ENCODE measurements at regions not wholly inside any gene's neighbourhood (a gene's known extent, or its start where the extent isn't known, plus 50 kb on each side); places are given as distances from the start of the nearest gene placed in this dataset.

- Histone ChIP-seq H3K36me3 (no peaks in the 10 kb centered on the region), H3K4me3 (no peak overlapping the region), H3K9me3 (no peaks in the 10 kb centered on the region), H3K27ac (no peak overlapping the region), H3K27me3 (no peaks in the 10 kb centered on the region), H3K4me1 (no peaks in the 10 kb centered on the region)
- ATAC-seq (no peak), DNase-seq (no peak)
- intact Hi-C loops (cut with DNase I): no loop called here
- TF ChIP-seq CTCF (IDR thresholded peaks at IDR 0.05): no peak
Measured at GRCh38 chr4:66687459-66687858, 857.8 kb downstream of the CENPC start.

GRCh38 chr4:66681962-66682361 is 863.3 kb downstream of the CENPC start:
- H3K9me3 ChIP-seq: peaks cover 0 to 13% of the 10 kb centered on the region in 2 donors
- H3K4me3 ChIP-seq: no peak overlapping the region
- no peak for DNase-seq
- TF ChIP-seq CTCF (IDR thresholded peaks at IDR 0.05): no peak
- no peaks in the 10 kb centered on the region for H3K4me1 ChIP-seq
- intact Hi-C loops (cut with DNase I): no loop called here
- H3K27me3 ChIP-seq: no peaks in the 10 kb centered on the region
- H3K36me3 ChIP-seq: no peaks in the 10 kb centered on the region
- peak; percentile 76 for ATAC-seq
- H3K27ac ChIP-seq: no peak overlapping the region

GRCh38 chr4:66667249-66667648 is 878.1 kb downstream of the CENPC start:
- no peaks in the 10 kb centered on the region for H3K36me3 ChIP-seq
- no peaks in the 10 kb centered on the region for H3K4me1 ChIP-seq
- no peaks in the 10 kb centered on the region for H3K27me3 ChIP-seq
- H3K27ac ChIP-seq: no peak overlapping the region
- no peak for DNase-seq
- no peaks in the 10 kb centered on the region for H3K9me3 ChIP-seq
- intact Hi-C loops (cut with DNase I): no loop called here
- no peak for ATAC-seq
- no peak for TF ChIP-seq CTCF (IDR thresholded peaks at IDR 0.05)
- no peak overlapping the region for H3K4me3 ChIP-seq

GRCh38 chr4:66662620-66663019 is 882.7 kb downstream of the CENPC start:
- Histone ChIP-seq H3K4me3 (no peak overlapping the region), H3K27ac (no peak overlapping the region), H3K36me3 (no peaks in the 10 kb centered on the region), H3K27me3 (no peaks in the 10 kb centered on the region), H3K9me3 (no peaks in the 10 kb centered on the region), H3K4me1 (no peaks in the 10 kb centered on the region)
- ATAC-seq: no peak
- no peak for DNase-seq
- intact Hi-C loops (cut with DNase I): no loop called here
- TF ChIP-seq CTCF (IDR thresholded peaks at IDR 0.05): no peak

GRCh38 chr4:66658809-66659208 is 886.5 kb downstream of the CENPC start:
- Histone ChIP-seq H3K27ac (no peak overlapping the region), H3K4me3 (no peak overlapping the region), H3K27me3 (no peaks in the 10 kb centered on the region), H3K4me1 (no peaks in the 10 kb centered on the region), H3K9me3 (no peaks in the 10 kb centered on the region), H3K36me3 (no peaks in the 10 kb centered on the region)
- ATAC-seq (no peak), DNase-seq (no peak)
- no peak for TF ChIP-seq CTCF (IDR thresholded peaks at IDR 0.05)
- intact Hi-C loops (cut with DNase I): no loop called here
